HepG2 (cell line): ENCODE measurements at regions not wholly inside any gene's neighbourhood (a gene's known extent, or its start where the extent isn't known, plus 50 kb on each side); places are given as distances from the start of the nearest gene placed in this dataset.

Source experiments
- KDM1A ChIP-seq: IDR thresholded peaks from 2 replicates; pipeline ENCODE4 v1.6.1; 2016; ENCODE audit warnings: missing compliant biosample characterization
- POLR2AphosphoS2 ChIP-seq: IDR thresholded peaks from 2 replicates; pipeline ENCODE4 v1.6.1; 2011; ENCODE audit warnings: low read depth, low read length, improper control_type of control experiment
- SAFB2 ChIP-seq: sonication (generic); formaldehyde crosslinking; IDR thresholded peaks from 2 replicates; pipeline ENCODE4 v1.5.1; 2020; ENCODE audit warnings: missing genetic modification reagents, low read depth, mild to moderate bottlenecking, borderline replicate concordance
- ZNF547 ChIP-seq: sonication (generic); formaldehyde crosslinking; IDR thresholded peaks from 2 replicates; pipeline ENCODE4 v1.5.1; 2020; ENCODE audit warnings: mild to moderate bottlenecking, missing genetic modification reagents
- ZNF567 ChIP-seq: sonication (generic); formaldehyde crosslinking; IDR thresholded peaks from 2 replicates; pipeline ENCODE4 v1.8.1; 2023; ENCODE audit warnings: mild to moderate bottlenecking, missing genetic modification reagents, borderline replicate concordance
- ZNF772 ChIP-seq: sonication (generic); formaldehyde crosslinking; IDR thresholded peaks from 2 replicates; pipeline ENCODE4 v1.5.0; 2020; ENCODE audit warnings: mild to moderate bottlenecking, missing genetic modification reagents
- TF ChIP-seq, protein P1 (sequence below): IDR thresholded peaks from 2 replicates; pipeline ENCODE4 v1.6.1; 2016; ENCODE audit warnings: missing biosample characterization, missing genetic modification reagents, low read depth
- TF ChIP-seq, protein P2 (sequence below): sonication (generic); formaldehyde crosslinking; IDR thresholded peaks from 2 replicates; pipeline ENCODE4 v1.5.1; 2020; ENCODE audit warnings: missing genetic modification reagents, mild to moderate bottlenecking, borderline replicate concordance
- TF ChIP-seq, protein P3 (sequence below): sonication (generic); formaldehyde crosslinking; IDR thresholded peaks from 2 replicates; pipeline ENCODE4 v1.4.0; 2020; ENCODE audit warnings: missing genetic modification reagents

DNA sequence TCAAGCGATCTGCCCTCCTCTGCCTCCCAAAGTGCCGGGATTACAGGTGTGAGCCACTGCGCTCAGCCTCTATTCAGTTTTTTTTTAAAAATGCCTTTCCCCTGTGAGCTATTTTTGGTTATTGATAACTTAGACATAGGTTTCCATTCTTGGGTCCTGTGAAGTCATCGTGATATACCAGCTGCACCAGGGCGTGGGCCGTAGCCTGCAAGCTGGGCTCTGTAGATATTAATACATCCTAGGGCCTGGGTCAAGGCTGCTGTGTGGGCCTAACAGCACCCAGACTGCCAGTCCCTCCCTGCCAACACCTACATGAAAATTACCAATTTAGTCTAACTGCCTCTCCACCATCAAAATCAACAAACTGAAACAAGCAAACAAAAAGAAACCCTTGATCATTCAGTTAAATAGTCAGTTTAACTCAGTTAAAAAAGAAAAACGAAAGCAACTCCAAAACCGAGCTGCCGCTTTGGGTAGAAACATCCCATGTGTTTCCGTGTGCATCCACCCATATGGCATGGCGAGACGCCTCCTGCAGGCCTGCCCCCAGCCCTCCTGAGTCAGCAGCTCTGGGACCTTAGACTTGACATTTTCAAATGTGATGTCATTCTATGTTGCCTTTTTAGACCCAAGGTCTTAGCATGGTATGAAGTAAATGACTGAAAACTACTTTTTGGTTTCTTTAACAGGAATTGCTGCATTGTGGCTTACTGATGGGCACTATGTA is 330.2 kb downstream of the GLRX3 start (continued):
- TF ChIP-seq, protein P1, sequence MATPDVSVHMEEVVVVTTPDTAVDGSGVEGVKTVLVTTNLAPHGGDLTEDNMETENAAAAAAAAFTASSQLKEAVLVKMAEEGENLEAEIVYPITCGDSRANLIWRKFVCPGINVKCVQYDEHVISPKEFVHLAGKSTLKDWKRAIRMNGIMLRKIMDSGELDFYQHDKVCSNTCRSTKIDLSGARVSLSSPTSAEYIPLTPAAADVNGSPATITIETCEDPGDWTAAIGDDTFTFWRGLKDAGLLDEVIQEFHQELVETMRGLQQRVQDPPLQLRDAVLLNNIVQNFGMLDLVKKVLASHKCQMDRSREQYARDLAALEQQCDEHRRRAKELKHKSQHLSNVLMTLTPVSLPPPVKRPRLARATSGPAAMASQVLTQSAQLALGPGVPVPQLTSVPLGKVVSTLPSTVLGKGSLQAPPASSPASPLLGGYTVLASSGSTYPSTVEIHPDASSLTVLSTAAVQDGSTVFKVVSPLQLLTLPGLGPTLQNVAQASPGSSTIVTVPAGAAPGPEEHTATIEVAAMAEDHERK, result no peak
- TF ChIP-seq ZNF567 (CRISPR knock-in tag), result no peak
- no peak for TF ChIP-seq ZNF772 (CRISPR knock-in tag)
- no peak for TF ChIP-seq POLR2AphosphoS2
- TF ChIP-seq ZNF547 (CRISPR knock-in tag), result no peak
- TF ChIP-seq, protein P2, sequence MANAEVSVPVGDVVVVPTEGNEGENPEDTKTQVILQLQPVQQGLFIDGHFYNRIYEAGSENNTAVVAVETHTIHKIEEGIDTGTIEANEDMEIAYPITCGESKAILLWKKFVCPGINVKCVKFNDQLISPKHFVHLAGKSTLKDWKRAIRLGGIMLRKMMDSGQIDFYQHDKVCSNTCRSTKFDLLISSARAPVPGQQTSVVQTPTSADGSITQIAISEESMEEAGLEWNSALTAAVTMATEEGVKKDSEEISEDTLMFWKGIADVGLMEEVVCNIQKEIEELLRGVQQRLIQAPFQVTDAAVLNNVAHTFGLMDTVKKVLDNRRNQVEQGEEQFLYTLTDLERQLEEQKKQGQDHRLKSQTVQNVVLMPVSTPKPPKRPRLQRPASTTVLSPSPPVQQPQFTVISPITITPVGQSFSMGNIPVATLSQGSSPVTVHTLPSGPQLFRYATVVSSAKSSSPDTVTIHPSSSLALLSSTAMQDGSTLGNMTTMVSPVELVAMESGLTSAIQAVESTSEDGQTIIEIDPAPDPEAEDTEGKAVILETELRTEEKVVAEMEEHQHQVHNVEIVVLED, result no peak
- no peak for TF ChIP-seq KDM1A
- no peak for TF ChIP-seq SAFB2 (CRISPR knock-in tag)
- TF ChIP-seq, protein P3, sequence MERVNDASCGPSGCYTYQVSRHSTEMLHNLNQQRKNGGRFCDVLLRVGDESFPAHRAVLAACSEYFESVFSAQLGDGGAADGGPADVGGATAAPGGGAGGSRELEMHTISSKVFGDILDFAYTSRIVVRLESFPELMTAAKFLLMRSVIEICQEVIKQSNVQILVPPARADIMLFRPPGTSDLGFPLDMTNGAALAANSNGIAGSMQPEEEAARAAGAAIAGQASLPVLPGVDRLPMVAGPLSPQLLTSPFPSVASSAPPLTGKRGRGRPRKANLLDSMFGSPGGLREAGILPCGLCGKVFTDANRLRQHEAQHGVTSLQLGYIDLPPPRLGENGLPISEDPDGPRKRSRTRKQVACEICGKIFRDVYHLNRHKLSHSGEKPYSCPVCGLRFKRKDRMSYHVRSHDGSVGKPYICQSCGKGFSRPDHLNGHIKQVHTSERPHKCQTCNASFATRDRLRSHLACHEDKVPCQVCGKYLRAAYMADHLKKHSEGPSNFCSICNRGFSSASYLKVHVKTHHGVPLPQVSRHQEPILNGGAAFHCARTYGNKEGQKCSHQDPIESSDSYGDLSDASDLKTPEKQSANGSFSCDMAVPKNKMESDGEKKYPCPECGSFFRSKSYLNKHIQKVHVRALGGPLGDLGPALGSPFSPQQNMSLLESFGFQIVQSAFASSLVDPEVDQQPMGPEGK (CRISPR knock-in tag), result no peak
